Embryonic facial prominence (tissue), 1 donor: ENCODE measurements at regions not wholly inside any gene's neighbourhood (a gene's known extent, or its start where the extent isn't known, plus 50 kb on each side); places are given as distances from the start of the nearest gene placed in this dataset.
A peak's percentile ranks its signal among the peaks of the same experiment; 100 is the strongest.
"Not testable (repeated sequence)": the region's sequence is repeated elsewhere in the genome, so short reads cannot be mapped to it uniquely, and the experiment has no call there.

ENCODE experiments used
- DNase-seq: peaks from one replicate; pipeline ENCODE4 v3.0.0-alpha.2; 2016; ENCODE audit errors: extremely low spot score

- DNase-seq, result no peak
These were observed 220.3 kb upstream of the MON1B start for GRCh38 chr16:76970745-76971099.

DNA sequence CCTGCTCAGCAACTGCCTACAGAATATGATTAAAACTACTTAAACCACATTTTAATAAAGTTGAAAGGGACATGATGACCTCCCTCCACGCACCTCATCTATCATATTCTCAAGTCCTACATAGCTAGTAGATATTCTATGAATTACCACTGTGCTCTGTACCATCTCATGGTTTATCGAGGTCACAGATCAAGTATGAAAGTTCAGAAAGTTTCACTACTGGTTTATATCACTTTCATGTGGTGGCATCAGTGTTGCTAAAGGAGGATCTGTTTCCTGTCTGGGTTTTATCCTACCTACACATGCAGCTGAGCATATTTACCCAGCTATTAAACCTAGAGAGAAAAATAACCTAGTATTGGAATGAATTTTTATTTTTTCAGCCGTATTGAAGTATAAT lies 214.9 kb upstream of the MON1B start:
- DNase-seq, result no peak

GRCh38 chr16:76976756-76977155 lies 214.2 kb upstream of the MON1B start:
- DNase-seq, result no peak

- DNase-seq, result no peak
These were observed 206.8 kb upstream of the MON1B start for GRCh38 chr16:76984196-76984595.

DNA sequence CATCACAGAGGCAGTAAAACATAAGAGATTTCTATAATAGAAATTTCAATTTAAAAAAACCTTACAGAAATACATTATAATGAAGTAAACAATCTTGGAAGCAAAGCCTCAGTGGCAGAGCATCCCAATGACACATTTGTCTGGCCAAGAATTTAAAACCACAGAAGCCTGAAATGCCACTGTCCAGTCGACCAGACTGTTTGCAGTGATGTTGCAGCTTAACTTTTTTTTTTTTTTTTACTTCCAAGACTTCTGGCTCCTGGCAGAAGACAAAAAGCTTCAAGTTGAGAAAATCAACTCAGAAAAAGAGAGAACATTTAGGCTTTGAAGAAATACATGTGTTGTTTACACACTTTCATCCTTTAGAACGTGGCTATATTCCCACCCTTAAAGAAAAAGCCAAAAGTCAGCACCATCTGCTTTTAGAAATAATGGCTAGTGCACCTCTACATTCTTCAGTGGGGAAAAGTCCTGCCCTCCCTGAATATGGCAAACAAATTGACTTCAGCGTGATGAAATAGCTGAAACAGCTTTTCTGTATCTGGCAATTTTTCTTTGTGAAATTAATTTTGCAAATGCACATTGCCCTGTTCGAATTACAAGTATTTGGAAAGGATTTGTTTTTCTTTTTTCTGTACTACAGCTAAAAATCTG lies 205.5 kb upstream of the MON1B start:
- DNase-seq, result no peak

DNA sequence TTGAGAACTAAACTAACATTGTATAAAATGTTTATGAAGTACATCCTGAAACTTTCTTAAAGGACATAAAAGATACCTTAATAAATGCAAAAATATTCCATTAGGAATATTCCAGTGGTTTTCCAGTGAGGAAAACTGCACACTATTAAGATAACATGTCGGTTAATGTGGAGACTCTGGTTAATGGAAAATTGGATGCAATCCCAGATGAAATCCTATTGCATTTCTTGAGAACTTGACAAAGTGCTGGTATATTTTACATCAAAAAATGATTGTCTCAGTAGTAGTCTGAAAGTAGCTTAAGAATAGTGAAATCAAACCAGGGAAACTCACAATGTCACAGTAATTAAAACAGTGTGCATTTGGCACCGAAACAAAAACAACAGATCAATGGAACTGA lies 202.5 kb upstream of the MON1B start:
- DNase-seq, result no peak

DNA sequence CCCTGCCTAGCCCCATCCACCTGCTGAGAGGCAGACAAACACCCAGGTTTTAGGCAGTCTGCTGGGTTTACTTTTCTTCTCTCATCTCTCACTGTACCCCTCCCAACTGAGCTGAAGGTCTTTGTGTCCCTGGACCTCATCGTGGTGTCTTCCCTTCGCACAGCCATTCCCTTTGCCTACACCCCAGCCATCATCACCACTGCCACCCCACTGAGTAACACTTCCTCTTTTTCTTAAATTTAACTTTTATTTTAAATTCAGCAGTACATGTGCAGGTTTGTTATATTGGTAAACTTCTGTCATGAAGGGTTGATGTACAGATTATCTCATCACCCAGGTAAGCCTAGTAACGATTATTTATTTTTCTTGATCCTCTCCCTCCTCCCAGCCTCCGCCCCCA lies 188.3 kb upstream of the MON1B start:
- DNase-seq, result no peak

DNA sequence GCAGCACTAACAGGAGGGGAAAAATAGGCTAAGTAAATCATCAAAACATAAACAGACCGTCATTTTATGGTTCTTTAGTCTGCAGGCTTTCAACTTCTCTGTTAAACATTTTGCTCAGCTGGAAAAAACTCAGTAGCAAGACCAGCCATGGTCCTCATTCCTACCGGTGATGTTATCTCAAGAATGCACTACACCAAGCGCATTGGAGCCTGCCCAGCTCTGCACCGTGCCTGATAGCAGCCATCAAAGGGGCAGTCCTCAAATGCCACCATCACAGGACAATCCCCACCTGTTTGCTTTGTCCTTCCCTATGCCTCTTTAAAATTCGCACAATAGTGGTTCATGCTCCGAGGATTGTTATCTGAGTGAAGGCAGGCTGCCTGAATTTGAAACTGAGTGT lies 181.5 kb upstream of the MON1B start:
- no peak for DNase-seq

GRCh38 chr16:77014441-77014840 lies 176.5 kb upstream of the MON1B start:
- no peak for DNase-seq

GRCh38 chr16:77030600-77030999 lies 160.4 kb upstream of the MON1B start:
- no peak for DNase-seq

DNA sequence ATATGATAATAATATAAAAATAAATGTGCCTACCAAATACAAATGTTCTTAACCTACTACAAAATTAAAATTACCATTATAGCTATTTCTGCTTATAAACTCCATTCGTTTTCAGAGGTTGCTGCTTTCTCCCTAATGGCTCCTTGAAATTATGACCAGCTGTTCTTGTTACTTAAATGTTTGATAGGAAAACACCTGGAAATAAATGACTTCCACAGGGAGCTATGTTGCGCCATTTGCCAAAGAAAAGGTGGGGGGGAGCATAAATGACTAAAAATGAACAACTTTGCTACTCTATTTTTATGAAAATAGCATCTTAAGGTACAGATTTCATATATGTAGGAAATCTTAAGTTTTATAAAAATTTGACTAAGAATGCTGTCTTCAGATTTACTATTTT lies 157.5 kb upstream of the MON1B start:
- DNase-seq, result no peak

GRCh38 chr16:77035361-77035760 lies 155.6 kb upstream of the MON1B start:
- DNase-seq, result no peak

DNA sequence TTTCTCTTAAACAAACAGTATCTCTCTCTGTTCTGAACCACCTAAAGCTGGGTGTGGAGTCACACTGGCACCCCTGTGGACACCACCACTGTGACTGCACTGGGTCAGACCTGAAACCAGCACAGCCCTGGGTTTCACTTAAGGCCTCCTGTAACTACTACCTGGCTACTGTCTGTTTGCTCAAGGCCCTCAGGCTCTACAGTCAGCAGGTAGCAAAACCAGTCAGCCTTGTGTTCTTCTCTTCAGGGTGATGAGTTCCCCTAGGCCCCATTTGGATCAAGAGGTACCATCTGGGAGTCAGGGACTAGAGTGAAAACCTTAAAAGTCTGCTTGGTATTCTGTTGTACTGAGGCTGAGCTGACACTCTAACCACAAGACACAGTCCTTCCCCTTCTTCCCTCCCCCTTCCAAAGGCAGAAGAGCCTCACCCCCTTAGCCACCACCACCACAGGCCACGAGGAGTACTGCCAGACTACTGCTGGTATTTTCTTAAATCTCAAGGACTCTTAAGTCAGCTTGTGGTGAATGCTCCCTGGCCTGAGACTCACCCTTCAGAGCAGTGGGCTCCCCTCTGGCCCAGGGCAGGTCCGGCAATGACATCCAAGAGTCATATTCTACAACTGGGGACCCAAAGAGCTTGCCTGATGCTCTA lies 153.2 kb upstream of the MON1B start:
- DNase-seq, result no peak

DNA sequence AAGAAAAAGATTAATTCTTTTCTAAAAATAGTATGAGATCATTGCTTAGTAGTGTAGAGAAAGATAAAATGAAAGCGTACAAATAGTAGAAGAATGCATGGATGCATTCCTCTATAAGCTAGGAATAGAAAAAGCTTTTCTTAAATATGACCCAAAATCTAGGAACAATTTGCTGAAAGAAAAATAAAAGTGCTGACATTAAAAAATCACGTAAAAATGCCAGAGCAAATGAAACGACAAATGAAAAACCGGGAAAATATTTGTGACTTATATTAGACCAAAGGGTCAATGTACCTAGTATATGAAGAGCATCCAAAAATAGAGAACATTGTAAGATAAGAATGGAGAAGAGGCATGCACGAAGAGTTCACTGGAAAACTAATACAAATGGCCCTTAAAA lies 149.5 kb upstream of the MON1B start:
- no peak for DNase-seq

DNA sequence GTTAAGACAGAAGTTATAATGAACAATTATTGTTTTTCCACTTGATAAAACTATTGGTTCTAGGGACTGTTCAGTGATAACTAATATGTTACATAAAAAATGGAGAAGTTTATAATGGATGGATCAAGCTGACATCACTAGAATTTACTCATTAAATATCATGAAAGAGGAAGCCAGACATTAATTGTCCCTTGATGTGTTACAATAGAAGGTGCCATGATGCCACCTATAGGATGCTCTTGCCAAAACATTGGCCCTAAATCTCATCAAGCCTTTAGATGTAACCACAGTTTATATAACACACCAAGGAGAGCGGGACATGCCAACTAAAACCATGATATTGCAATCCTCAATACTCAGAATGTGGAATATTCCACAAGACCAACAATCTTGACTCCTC lies 147.9 kb upstream of the MON1B start:
- DNase-seq, result no peak

- DNase-seq, result no peak
These were observed 144.8 kb upstream of the MON1B start for GRCh38 chr16:77046206-77046605.

DNA sequence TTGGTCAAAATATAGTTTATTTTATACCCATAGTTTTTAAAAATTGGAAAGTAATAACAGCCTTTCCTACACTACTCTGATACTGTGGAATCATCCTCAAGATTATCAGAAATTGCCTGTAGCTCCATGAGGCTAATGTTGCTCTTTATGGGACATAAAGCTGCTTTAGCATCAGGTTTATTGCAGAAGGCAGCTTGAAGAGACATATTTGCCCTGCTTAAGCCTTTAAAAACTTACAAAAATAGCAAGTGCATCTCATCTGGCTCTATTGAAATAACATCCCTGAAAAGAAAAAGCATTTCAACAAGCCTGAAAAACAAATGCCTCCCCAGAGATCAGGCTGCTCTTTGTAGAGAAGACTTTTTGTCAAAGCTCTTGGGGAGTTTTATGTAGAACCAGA lies 142.9 kb upstream of the MON1B start:
- no peak for DNase-seq

DNA sequence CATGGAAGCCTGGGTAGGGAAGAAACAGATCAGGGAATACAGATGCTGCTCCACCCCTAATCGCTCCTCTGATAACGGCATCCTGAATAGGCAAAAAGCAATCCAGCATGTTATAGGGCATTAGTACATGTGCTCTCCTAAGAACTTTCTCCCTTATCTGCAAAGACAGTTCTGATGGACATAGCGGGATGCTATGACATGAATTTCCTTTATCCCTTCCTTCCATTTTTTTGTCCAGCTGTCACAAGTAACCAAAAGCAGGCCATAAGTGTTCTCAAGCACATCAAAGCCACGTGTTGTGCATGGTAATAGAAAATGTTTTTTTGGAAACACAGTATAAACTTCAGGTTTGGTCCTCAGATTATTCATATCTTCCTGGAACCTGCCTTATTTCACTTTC lies 141.4 kb upstream of the MON1B start:
- DNase-seq, result no peak

DNA sequence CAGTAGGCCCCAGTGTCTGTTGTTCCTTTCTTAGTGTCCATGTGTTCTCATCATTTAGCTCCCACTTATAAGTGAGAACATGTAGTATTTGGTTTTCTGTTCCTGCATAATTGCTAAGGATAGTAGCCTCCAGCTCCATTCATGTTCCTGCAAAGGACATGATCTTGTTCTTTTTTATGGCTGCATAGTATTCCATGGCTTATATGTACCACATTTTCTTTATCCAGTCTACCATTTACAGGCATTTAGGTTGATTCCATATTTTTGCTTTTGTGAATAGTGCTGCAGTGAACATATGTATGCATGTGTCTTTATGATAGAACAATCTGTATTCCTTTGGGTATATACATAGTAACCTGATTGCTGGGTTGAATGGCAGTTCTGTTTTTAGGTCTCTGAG lies 134.4 kb upstream of the MON1B start:
- DNase-seq, result not testable (repeated sequence)

GRCh38 chr16:77057161-77057774 lies 133.7 kb upstream of the MON1B start:
- DNase-seq, result no peak

- peak; percentile 34 for DNase-seq
These were observed 131.5 kb upstream of the MON1B start for GRCh38 chr16:77059446-77059845.

- DNase-seq, result no peak
These were observed 130.4 kb upstream of the MON1B start for GRCh38 chr16:77060614-77061013.

DNA sequence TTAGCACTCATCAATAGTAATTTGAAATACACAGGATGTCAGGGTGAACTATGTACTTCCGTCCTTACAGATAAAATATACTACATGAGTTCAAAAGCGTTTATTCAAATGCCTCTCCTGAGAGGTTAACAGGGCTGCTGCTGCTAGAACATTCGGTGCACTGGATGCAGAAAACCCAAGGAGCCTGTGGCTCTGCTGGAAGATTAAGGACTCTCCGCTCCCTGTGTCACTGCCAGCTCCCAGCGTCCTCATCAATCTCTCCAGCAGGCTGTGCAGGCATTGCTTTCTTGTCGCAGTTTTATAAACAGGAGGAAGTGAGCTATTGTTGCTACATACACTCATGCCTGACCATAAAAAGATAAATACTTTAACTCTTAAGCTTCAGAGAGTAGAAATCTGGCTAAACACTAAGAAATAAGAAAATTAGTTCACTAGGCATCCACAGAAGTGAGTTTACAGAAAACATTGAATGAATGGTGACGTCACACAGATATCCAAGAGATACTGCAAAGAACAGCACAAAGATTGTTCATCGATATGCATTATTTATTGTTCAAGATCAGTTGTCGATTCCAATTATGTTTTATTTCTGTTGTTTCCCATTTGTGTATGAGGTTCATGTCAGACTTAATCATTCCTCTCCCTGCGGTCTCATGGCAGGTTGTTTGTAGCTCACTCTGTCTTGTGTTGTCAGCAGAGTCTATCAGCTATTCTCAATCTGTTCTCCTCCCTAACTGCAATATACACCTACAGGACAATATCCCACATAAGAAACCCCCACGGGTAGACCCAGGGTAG lies 127.9 kb upstream of the MON1B start:
- DNase-seq, result no peak
